ENCODE measurements at regions not wholly inside any gene's neighbourhood (a gene's known extent, or its start where the extent isn't known, plus 50 kb on each side); places are given as distances from the start of the nearest gene placed in this dataset.

DNA sequence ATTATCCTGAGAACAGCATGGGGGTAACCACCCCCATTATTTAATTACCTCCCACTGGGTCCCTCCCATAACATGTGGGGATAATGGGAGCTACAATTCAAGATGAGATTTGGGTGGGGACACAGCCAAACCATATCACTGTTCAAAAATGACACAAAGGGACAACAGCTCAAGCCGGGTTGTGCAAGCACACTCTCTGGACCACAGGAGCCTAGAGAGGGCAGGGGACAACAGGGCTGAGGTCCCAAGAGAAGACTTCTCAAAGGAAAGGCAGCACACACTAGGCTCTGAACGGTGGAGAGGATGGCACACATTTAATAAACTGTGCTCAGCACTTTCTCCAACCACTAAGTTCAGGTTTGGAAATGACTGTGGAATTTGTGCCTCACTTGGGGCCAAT is 122.1 kb upstream of the PKDCC start:
- Histone ChIP-seq H3K9me2 (replicated peaks; ENCODE audit: insufficient read depth, low read length) (no peaks in the 10 kb centered on the region), H3K27me3 (replicated peaks; ENCODE audit: insufficient read depth, low read length) (no peaks in the 10 kb centered on the region), H3K9ac (ENCODE audit: low read length) (no peak overlapping the region), H3K79me2 (ENCODE audit: low read length) (no peaks in the 10 kb centered on the region), H3F3A (ENCODE audit: insufficient read depth, low read length) (no peaks in the 10 kb centered on the region), H3K36me3 (replicated peaks; ENCODE audit: insufficient read depth, low read length) (no peaks in the 10 kb centered on the region), H2AFZ (ENCODE audit: low read length) (no peak overlapping the region), H3K4me2 (ENCODE audit: low read depth, low read length) (no peak overlapping the region), H3K4me3 (ENCODE audit: low read length) (no peak overlapping the region), H3K27ac (ENCODE audit: low read length) (no peak overlapping the region), H3K4me1 (ENCODE audit: low read length) (no peaks in the 10 kb centered on the region), H3K9me3 (replicated peaks; ENCODE audit: insufficient read depth, low read length) (no peaks in the 10 kb centered on the region), H4K20me1 (ENCODE audit: insufficient read depth, low read length) (no peaks in the 10 kb centered on the region)
- no peak for DNase-seq
- TF ChIP-seq EZH2 (optimal IDR thresholded peaks at IDR 0.05; ENCODE audit: low read depth, low read length) (no peak), EZH2phosphoT487 (IDR thresholded peaks at IDR 0.05; ENCODE audit: low read length) (no peak), CTCF (IDR thresholded peaks at IDR 0.05; ENCODE audit: low read length) (no peak)

GRCh38 chr2:41926614-41927580 is 120.9 kb upstream of the PKDCC start:
- Histone ChIP-seq H3K79me2 (ENCODE audit: low read length) (no peaks in the 10 kb centered on the region), H4K20me1 (ENCODE audit: insufficient read depth, low read length) (no peaks in the 10 kb centered on the region), H3K4me2 (ENCODE audit: low read depth, low read length) (no peak overlapping the region), H3K27ac (ENCODE audit: low read length) (no peak overlapping the region), H3K9me2 (replicated peaks; ENCODE audit: insufficient read depth, low read length) (no peaks in the 10 kb centered on the region), H3F3A (ENCODE audit: insufficient read depth, low read length) (no peaks in the 10 kb centered on the region), H3K4me1 (ENCODE audit: low read length) (no peaks in the 10 kb centered on the region), H3K9ac (ENCODE audit: low read length) (no peak overlapping the region), H3K4me3 (ENCODE audit: low read length) (no peak overlapping the region), H3K27me3 (replicated peaks; ENCODE audit: insufficient read depth, low read length) (no peaks in the 10 kb centered on the region), H2AFZ (ENCODE audit: low read length) (no peak overlapping the region), H3K9me3 (replicated peaks; ENCODE audit: insufficient read depth, low read length) (no peaks in the 10 kb centered on the region), H3K36me3 (replicated peaks; ENCODE audit: insufficient read depth, low read length) (no peaks in the 10 kb centered on the region)
- TF ChIP-seq CTCF (IDR thresholded peaks at IDR 0.05; ENCODE audit: low read length) = no peak
- TF ChIP-seq EZH2phosphoT487 (IDR thresholded peaks at IDR 0.05; ENCODE audit: low read length) = no peak
- TF ChIP-seq EZH2 (optimal IDR thresholded peaks at IDR 0.05; ENCODE audit: low read depth, low read length) = no peak
- no peak for DNase-seq

GRCh38 chr2:41927581-41928264 is 120.1 kb upstream of the PKDCC start:
- H3K4me2 ChIP-seq (ENCODE audit: low read depth, low read length) = no peak overlapping the region
- no peaks in the 10 kb centered on the region for H4K20me1 ChIP-seq (ENCODE audit: insufficient read depth, low read length)
- no peaks in the 10 kb centered on the region for H3K36me3 ChIP-seq (replicated peaks; ENCODE audit: insufficient read depth, low read length)
- no peak overlapping the region for H3K27ac ChIP-seq (ENCODE audit: low read length)
- no peaks in the 10 kb centered on the region for H3K4me1 ChIP-seq (ENCODE audit: low read length)
- TF ChIP-seq EZH2phosphoT487 (IDR thresholded peaks at IDR 0.05; ENCODE audit: low read length) = no peak
- H2AFZ ChIP-seq (ENCODE audit: low read length) = no peak overlapping the region
- H3F3A ChIP-seq (ENCODE audit: insufficient read depth, low read length) = no peaks in the 10 kb centered on the region
- H3K9me3 ChIP-seq (replicated peaks; ENCODE audit: insufficient read depth, low read length) = no peaks in the 10 kb centered on the region
- H3K9ac ChIP-seq (ENCODE audit: low read length) = no peak overlapping the region
- no peaks in the 10 kb centered on the region for H3K79me2 ChIP-seq (ENCODE audit: low read length)
- no peaks in the 10 kb centered on the region for H3K27me3 ChIP-seq (replicated peaks; ENCODE audit: insufficient read depth, low read length)
- no peaks in the 10 kb centered on the region for H3K9me2 ChIP-seq (replicated peaks; ENCODE audit: insufficient read depth, low read length)
- DNase-seq = no peak
- no peak overlapping the region for H3K4me3 ChIP-seq (ENCODE audit: low read length)

Measured in MM.1S (cell line).